D721Med (cell line): ENCODE measurements at regions not wholly inside any gene's neighbourhood (a gene's known extent, or its start where the extent isn't known, plus 50 kb on each side); places are given as distances from the start of the nearest gene placed in this dataset.

Source experiments
- DNase-seq: peaks from one replicate; pipeline ENCODE4 v3.0.0; 2011; ENCODE audit warnings: low spot score; ENCODE audit not compliant: insufficient read length
- FAIRE-seq: peaks from 2 replicates; lab custom pipeline; 2011; peaks lifted over from hg19 to GRCh38; lab: Jason Lieb, UNC
- CTCF ChIP-seq: IDR thresholded peaks from 2 replicates; pipeline ENCODE4 v1.5.1; 2012; ENCODE audit warnings: mild to moderate bottlenecking, control low read depth; ENCODE audit not compliant: insufficient read depth; ENCODE audit errors: missing control alignments

GRCh38 chr4:128394778-128395177, 107.2 kb upstream of the PGRMC2 start:
- DNase-seq (no peak), FAIRE-seq (no peak)
- TF ChIP-seq CTCF, result no peak

GRCh38 chr4:128393101-128393704, 105.6 kb upstream of the PGRMC2 start:
- TF ChIP-seq CTCF, result no peak
- DNase-seq (no peak), FAIRE-seq (no peak)

GRCh38 chr4:128390475-128390996, 102.9 kb upstream of the PGRMC2 start:
- FAIRE-seq, result no peak
- DNase-seq, result no peak
- no peak for TF ChIP-seq CTCF

GRCh38 chr4:128388796-128389195, 101.2 kb upstream of the PGRMC2 start:
- TF ChIP-seq CTCF, result no peak
- no peak for DNase-seq
- no peak for FAIRE-seq

- DNase-seq (no peak), FAIRE-seq (no peak)
- TF ChIP-seq CTCF, result no peak
These were observed 100.7 kb upstream of the PGRMC2 start for GRCh38 chr4:128388352-128388630.

GRCh38 chr4:128387600-128388351, 100.2 kb upstream of the PGRMC2 start:
- no peak for TF ChIP-seq CTCF
- no peak for FAIRE-seq
- DNase-seq, result no peak
